D341Med (cell line): ENCODE measurements at regions not wholly inside any gene's neighbourhood (a gene's known extent, or its start where the extent isn't known, plus 50 kb on each side); places are given as distances from the start of the nearest gene placed in this dataset.

Experiments used
- DNase-seq: peaks from one replicate; pipeline ENCODE4 v3.0.0; 2012; ENCODE audit warnings: low spot score

- peak; percentile 74 for DNase-seq
These were observed 62.9 kb downstream of the NHLRC3 start for GRCh38 chr13:39100996-39101738.

- no peak for DNase-seq
These were observed 64.8 kb downstream of the NHLRC3 start for GRCh38 chr13:39102981-39103490.

DNA sequence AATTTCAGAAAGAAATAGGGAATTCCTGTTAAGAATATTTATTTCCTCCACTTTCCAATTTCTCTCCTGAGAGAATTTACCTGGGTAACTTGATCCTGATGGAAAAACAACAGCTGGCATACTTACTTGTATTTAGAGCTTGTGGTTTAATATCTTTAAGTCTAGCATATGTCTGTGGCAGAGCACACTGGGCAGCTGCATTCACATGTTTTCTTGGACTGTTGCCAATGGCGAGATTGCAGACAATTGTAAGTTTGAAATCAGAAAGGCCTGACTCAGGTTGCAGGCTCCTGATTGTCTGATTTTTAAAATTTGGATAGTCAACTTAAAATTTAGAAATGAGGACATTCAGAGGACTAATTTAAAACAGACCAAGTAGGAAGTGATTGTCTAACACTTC is 66.9 kb downstream of the NHLRC3 start:
- peak; percentile 55 for DNase-seq

DNA sequence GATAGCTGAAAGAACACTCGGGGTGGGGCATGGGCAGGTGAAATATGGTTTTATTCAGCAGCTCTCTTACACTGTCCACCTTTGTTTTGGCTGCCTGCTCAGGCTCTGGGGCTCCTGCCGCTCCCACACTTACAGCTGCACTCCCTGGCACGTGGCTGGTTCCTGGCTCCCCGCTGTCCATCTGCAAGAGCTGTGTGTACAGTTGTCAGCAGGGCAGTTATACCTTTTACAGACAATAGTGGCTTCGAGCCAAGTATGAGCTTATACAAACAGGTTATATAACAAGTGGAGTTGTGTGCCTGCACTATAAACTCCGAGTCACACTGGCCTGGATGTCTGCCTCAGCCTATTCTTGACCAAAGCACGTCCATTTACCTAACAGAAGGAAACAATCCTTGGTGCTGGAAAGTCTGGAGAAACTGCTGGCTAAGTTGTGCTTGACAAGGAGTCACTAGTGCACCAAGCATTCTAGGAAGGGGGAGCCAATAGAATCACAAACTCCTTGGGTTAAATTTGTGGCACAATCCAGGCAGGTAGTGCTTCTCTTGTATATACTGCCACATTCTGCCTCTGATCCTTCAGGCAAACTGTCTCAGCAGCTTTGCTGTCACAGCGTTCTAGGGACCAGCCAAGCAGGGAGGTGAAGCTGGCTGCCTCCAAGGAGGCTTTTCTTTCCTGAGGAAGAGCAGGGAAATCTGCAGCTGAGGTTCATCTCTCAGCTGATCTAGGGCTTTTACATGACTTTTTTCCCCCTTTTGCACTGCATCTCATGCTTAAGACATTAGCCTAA is 68.2 kb downstream of the NHLRC3 start:
- no peak for DNase-seq

DNA sequence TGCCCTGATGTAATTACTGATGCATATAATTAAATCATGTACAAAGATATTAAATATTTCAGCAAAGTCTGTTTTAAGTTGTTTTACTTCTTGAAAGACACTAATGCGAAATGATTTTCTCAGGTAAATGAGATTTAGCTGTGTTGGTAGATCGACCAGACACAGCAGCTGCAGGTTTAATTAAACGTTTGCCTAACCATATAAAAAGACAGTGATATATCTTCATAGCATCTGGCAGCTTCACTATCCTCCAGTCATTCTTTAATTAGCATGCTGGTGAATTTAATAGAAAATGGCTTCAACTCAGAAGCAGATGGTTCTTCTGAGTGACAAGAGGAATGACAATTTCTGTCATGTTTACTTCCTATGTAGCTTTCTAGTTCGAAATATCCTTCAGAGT is 69.3 kb downstream of the NHLRC3 start:
- DNase-seq = no peak

- no peak for DNase-seq
These were observed 70.5 kb downstream of the NHLRC3 start for GRCh38 chr13:39108783-39109182.

- DNase-seq = no peak
These were observed 72.4 kb downstream of the NHLRC3 start for GRCh38 chr13:39110518-39111097.

DNA sequence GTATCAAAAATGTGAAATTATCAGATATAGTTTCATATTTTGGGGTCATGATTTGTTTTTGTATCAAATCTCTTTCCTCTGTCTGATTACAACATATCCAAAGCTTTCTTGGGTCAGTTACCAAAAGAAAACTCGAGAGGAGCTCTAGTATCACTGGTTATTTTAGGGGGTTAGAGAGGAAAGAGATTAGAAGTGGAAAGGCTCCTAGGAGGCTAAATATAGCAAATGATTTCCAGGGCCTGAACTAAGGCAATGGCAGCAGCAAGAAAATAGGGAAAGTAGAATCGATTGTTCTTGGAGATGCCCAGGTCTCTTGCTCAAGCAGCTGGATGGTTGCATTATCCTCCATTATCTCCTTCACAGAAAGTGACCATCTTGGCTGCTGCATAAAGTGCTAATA is 72.9 kb downstream of the NHLRC3 start:
- no peak for DNase-seq

DNA sequence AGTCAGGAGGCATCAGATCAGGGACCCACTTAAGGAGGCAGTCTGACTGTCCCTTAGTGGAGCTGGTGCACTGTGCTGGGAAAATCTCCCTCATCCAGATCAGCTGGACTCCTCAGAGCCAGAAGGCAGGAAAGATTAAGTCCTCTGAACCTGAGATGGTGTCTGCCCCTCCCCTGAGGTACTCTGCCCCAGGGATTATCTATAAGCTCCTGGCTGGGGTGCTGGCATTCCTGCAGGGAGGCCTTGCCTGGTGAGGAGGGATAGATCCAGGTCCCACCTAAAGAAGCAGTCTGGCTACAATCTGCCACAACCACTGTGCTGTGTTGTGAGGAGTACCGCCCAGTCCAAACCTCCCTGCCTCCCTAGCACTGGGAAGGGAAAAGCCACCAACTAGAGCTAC is 81.2 kb downstream of the NHLRC3 start:
- peak; percentile 83 for DNase-seq

DNA sequence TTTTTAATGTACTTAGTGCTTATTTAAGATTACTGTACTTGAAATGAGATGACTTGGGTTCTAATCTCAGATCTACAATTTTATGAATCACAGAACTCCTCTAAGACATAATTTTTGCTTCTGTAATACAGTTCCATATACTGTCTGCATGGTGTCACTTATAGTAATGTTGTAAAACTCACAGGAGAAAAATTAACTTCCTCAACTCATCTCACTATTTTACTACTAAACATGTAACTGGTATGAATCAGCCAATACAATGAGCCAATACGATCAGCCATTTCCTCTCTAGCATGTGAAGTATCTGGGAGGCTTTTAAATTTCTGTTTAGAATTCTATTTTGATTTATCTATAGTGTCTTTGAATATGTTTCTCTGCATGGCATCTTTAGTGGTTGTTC is 85.3 kb downstream of the NHLRC3 start:
- DNase-seq = no peak

GRCh38 chr13:39129213-39129612 is 91.0 kb downstream of the NHLRC3 start:
- DNase-seq = no peak

GRCh38 chr13:39130301-39130700 is 92.0 kb downstream of the NHLRC3 start:
- DNase-seq = no peak

GRCh38 chr13:39132286-39133230 is 94.3 kb downstream of the NHLRC3 start:
- no peak for DNase-seq

DNA sequence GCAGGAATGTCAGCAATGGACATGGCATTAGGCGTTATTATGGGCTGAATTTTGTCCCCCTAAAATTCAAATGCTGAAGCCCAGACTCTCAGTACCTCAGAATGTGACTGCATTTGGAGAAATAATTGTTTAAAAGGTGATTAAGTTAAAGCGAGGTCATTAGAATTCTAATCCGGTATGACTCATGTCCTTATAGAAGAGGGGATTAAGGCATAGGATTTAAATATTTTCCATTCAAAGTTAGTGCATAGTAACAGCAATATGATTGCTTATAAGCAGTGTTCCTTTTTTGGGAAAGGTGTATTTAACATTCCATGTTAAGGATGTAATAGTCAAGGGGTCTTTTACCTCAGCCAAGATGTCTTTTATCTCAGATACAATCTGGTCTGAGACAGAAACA is 95.5 kb downstream of the NHLRC3 start:
- no peak for DNase-seq

DNA sequence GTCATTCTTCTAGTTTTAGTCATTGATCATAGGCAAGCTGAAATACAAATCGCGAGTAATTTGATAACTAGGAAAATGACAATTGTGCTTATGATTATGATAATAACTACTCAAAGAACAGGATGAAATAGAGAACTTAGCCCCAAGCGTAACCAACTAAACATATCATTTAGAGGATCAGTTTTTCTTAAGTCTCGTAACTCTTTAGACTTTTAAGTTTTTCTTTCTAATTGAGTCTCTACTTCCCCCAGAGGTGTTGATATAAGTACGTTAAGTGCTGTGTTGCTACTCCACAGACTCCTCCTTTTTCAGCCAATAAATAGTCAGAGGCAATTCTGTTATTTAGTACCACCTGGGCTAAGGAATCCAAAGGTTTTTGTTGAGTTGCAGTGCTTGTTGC is 96.3 kb downstream of the NHLRC3 start:
- DNase-seq = no peak

- DNase-seq = no peak
These were observed 106.1 kb downstream of the NHLRC3 start for GRCh38 chr13:39144391-39144790.

- peak; percentile 72 for DNase-seq
These were observed 106.8 kb downstream of the NHLRC3 start for GRCh38 chr13:39144941-39145533.

- DNase-seq = no peak
These were observed 110.3 kb downstream of the NHLRC3 start for GRCh38 chr13:39148513-39148961.

DNA sequence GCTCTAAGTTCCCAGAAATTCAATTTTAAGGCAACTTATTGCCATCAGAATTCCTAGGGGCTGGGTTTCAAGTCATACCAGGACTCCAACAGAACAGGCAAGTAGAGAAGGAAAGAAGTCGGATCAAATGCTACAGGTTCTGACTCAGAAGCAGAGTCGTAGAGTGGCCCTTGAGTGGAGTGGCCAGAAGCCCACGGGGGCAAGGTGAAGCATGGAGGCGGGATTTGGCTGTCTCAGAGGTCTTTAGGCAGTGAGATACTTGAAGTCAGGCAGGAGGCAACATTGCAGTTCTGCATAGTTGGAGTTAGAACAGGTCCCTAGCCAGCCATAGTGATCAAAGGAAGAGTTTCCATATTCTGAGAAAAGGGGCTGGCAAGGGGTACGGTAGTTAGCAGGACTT is 111.6 kb downstream of the NHLRC3 start:
- DNase-seq = no peak

DNA sequence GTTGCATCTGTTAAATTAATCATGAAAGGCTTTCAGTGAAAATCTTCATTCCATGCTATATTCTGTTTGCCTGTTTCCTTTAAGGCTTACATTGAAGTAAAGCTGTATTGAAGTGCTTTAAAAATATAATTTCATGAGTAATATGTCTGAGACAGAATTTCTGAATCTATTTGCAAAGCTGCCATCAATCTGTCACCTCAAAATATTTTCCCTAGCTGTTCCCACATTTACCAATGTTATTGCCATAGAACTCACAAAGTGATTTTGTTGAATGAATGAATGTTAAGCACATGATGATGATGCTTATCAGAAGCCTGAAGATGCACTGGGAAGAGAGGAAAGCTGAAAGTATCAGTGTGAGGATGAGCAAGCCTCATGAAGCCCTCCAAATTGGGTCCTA is 115.8 kb downstream of the NHLRC3 start:
- no peak for DNase-seq

DNA sequence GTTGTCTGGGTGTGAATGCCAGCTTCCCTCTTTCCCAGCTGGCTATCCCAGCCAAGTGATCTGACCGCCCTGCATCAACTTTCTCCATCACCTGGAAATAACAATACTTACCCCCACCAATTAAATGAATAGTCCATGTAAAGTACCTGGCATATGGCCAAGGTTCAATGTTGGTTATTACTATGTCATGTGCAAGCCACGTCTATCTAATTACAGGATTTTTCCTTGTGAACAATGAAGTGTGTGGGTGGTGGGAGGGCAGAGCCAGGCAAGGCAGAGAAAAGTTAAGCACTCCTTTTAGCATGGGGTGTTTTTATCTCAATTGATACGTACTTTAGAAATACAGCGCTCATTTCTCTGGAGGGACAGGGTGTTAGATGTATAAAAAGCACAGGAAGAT is 121.1 kb downstream of the NHLRC3 start:
- DNase-seq = no peak
